ENCODE measurements at regions not wholly inside any gene's neighbourhood (a gene's known extent, or its start where the extent isn't known, plus 50 kb on each side); places are given as distances from the start of the nearest gene placed in this dataset.
"Not testable (repeated sequence)": the region's sequence is repeated elsewhere in the genome, so short reads cannot be mapped to it uniquely, and the experiment has no call there.

- Histone ChIP-seq H3K4me1 (ENCODE audit: insufficient read depth, low read length) (no peaks in the 10 kb centered on the region), H2AFZ (ENCODE audit: low read depth, low read length) (no peak overlapping the region), H3K9me3 (ENCODE audit: insufficient read depth, low read length, severe bottlenecking) (no peaks in the 10 kb centered on the region), H3K27ac (ENCODE audit: low read length) (no peak overlapping the region), H3K4me3 (ENCODE audit: low read depth in 1 of 2, low read length in 2 of 2) (no peak overlapping the region), H3K9ac (ENCODE audit: low read depth, low read length) (no peak overlapping the region), H3K27me3 (ENCODE audit: insufficient read depth, low read length, poor library complexity) (no peaks in the 10 kb centered on the region), H3K79me2 (ENCODE audit: insufficient read depth, low read length) (no peaks in the 10 kb centered on the region), H3K36me3 (ENCODE audit: insufficient read depth, low read length) (no peaks in the 10 kb centered on the region), H4K20me1 (ENCODE audit: insufficient read depth, low read length) (no peaks in the 10 kb centered on the region), H3K4me2 (ENCODE audit: insufficient read depth, low read length) (no peak overlapping the region)
- no peak for ATAC-seq (ENCODE audit: insufficient read depth, low read depth)
- TF ChIP-seq CTCF (IDR thresholded peaks at IDR 0.05; ENCODE audit: borderline replicate concordance, extremely low read depth, low read length, poor library complexity, severe bottlenecking) (no peak), EZH2 (IDR thresholded peaks at IDR 0.05; ENCODE audit: borderline replicate concordance, low read depth, low read length, severe bottlenecking) (no peak)
- no peak for DNase-seq
Observed at GRCh38 chr13:85137516-85137915, 661.7 kb downstream of the SLITRK6 start.

GRCh38 chr13:85132986-85133385 is 666.2 kb downstream of the SLITRK6 start:
- H3K4me3 ChIP-seq (ENCODE audit: low read depth in 1 of 2, low read length in 2 of 2): no peak overlapping the region
- no peaks in the 10 kb centered on the region for H3K4me1 ChIP-seq (ENCODE audit: insufficient read depth, low read length)
- H4K20me1 ChIP-seq (ENCODE audit: insufficient read depth, low read length): no peaks in the 10 kb centered on the region
- H3K79me2 ChIP-seq (ENCODE audit: insufficient read depth, low read length): no peaks in the 10 kb centered on the region
- ATAC-seq (ENCODE audit: insufficient read depth, low read depth) (no peak), DNase-seq (no peak)
- TF ChIP-seq EZH2 (IDR thresholded peaks at IDR 0.05; ENCODE audit: borderline replicate concordance, low read depth, low read length, severe bottlenecking) (no peak), CTCF (IDR thresholded peaks at IDR 0.05; ENCODE audit: borderline replicate concordance, extremely low read depth, low read length, poor library complexity, severe bottlenecking) (no peak)
- H3K27ac ChIP-seq (ENCODE audit: low read length): no peak overlapping the region
- H3K36me3 ChIP-seq (ENCODE audit: insufficient read depth, low read length): no peaks in the 10 kb centered on the region
- no peak overlapping the region for H3K4me2 ChIP-seq (ENCODE audit: insufficient read depth, low read length)
- H3K9me3 ChIP-seq (ENCODE audit: insufficient read depth, low read length, severe bottlenecking): no peaks in the 10 kb centered on the region
- H3K9ac ChIP-seq (ENCODE audit: low read depth, low read length): no peak overlapping the region
- H3K27me3 ChIP-seq (ENCODE audit: insufficient read depth, low read length, poor library complexity): no peaks in the 10 kb centered on the region
- no peak overlapping the region for H2AFZ ChIP-seq (ENCODE audit: low read depth, low read length)

GRCh38 chr13:85123501-85123900 is 675.7 kb downstream of the SLITRK6 start:
- H4K20me1 ChIP-seq (ENCODE audit: insufficient read depth, low read length); H3K4me3 ChIP-seq (ENCODE audit: low read depth in 1 of 2, low read length in 2 of 2); H3K9ac ChIP-seq (ENCODE audit: low read depth, low read length); H3K36me3 ChIP-seq (ENCODE audit: insufficient read depth, low read length); H3K27ac ChIP-seq (ENCODE audit: low read length); DNase-seq; H3K4me2 ChIP-seq (ENCODE audit: insufficient read depth, low read length); H2AFZ ChIP-seq (ENCODE audit: low read depth, low read length); H3K79me2 ChIP-seq (ENCODE audit: insufficient read depth, low read length); H3K9me3 ChIP-seq (ENCODE audit: insufficient read depth, low read length, severe bottlenecking); ATAC-seq (ENCODE audit: insufficient read depth, low read depth); H3K27me3 ChIP-seq (ENCODE audit: insufficient read depth, low read length, poor library complexity); H3K4me1 ChIP-seq (ENCODE audit: insufficient read depth, low read length): not testable (repeated sequence)

GRCh38 chr13:85108356-85108755 is 690.9 kb downstream of the SLITRK6 start:
- DNase-seq (peak; percentile 4), ATAC-seq (ENCODE audit: insufficient read depth, low read depth) (no peak)
- Histone ChIP-seq H3K79me2 (ENCODE audit: insufficient read depth, low read length) (no peaks in the 10 kb centered on the region), H3K27me3 (ENCODE audit: insufficient read depth, low read length, poor library complexity) (no peaks in the 10 kb centered on the region), H3K4me1 (ENCODE audit: insufficient read depth, low read length) (peaks cover 7% of the 10 kb centered on the region; the same call in 1 of the 2 replicates), H3K27ac (ENCODE audit: low read length) (no peak overlapping the region), H3K4me3 (ENCODE audit: low read depth in 1 of 2, low read length in 2 of 2) (no peak overlapping the region), H3K9ac (ENCODE audit: low read depth, low read length) (no peak overlapping the region), H4K20me1 (ENCODE audit: insufficient read depth, low read length) (no peaks in the 10 kb centered on the region), H3K4me2 (ENCODE audit: insufficient read depth, low read length) (no peak overlapping the region), H3K36me3 (ENCODE audit: insufficient read depth, low read length) (no peaks in the 10 kb centered on the region), H2AFZ (ENCODE audit: low read depth, low read length) (no peak overlapping the region), H3K9me3 (ENCODE audit: insufficient read depth, low read length, severe bottlenecking) (no peaks in the 10 kb centered on the region)
- TF ChIP-seq EZH2 (IDR thresholded peaks at IDR 0.05; ENCODE audit: borderline replicate concordance, low read depth, low read length, severe bottlenecking) (no peak), CTCF (IDR thresholded peaks at IDR 0.05; ENCODE audit: borderline replicate concordance, extremely low read depth, low read length, poor library complexity, severe bottlenecking) (no peak)
